Heart right ventricle (tissue), 16 donors: ENCODE measurements at regions not wholly inside any gene's neighbourhood (a gene's known extent, or its start where the extent isn't known, plus 50 kb on each side); places are given as distances from the start of the nearest gene placed in this dataset.

Experiments used
- ATAC-seq, 8 donors: fragments of 200-7000 bp; cut with Tn5 transposase; one replicate each; pipeline ENCODE4 v1.9.1; 2020; ENCODE audit warnings: mild to moderate bottlenecking in 8 of 8, moderate library complexity in 8 of 8, moderate number of reproducible peaks in 1 of 8
- DNase-seq, 2 donors: peaks; one replicate each; pipeline ENCODE4 v3.0.0-alpha.2; 2020
- H3K27ac ChIP-seq, 10 donors: fragments of 200-600 bp; sonication (generic) in 2 of 10; one replicate each; pipeline versions ENCODE4 v1.5.0 to v1.8.0; 2020 to 2022; ENCODE audit warnings: mild to moderate bottlenecking in 3 of 10
- H3K27me3 ChIP-seq, 7 donors: fragments of 200-600 bp; one replicate each; pipeline ENCODE4 v1.8.0; 2021 to 2022; ENCODE audit warnings: mild to moderate bottlenecking in 2 of 7
- H3K36me3 ChIP-seq, 9 donors: fragments of 200-600 bp; sonication (generic) in 1 of 9; one replicate each; pipeline versions ENCODE4 v1.5.0 to v1.8.0; 2020 to 2022; ENCODE audit warnings: mild to moderate bottlenecking in 2 of 9
- H3K4me1 ChIP-seq, 9 donors: fragments of 200-600 bp; sonication (generic) in 1 of 9; one replicate each; pipeline versions ENCODE4 v1.5.0 to v1.8.0; 2020 to 2022; ENCODE audit warnings: mild to moderate bottlenecking in 4 of 9
- H3K4me3 ChIP-seq, 10 donors: fragments of 200-600 bp; sonication (generic) in 2 of 10; one replicate each; pipeline versions ENCODE4 v1.5.0 to v1.8.0; 2020 to 2022; ENCODE audit warnings: mild to moderate bottlenecking in 7 of 10, moderate library complexity in 2 of 10
- H3K9me3 ChIP-seq, 11 donors: fragments of 200-600 bp in 10 of 11; sonication (generic) in 2 of 11; one replicate each; pipeline versions ENCODE4 v1.5.0 to v1.8.0; 2013 to 2022; ENCODE audit warnings: mild to moderate bottlenecking in 2 of 11, control low read depth in 1 of 11, moderate library complexity in 1 of 11
- CTCF ChIP-seq, 9 donors: fragments of 200-600 bp; sonication (generic) in 2 of 9; IDR thresholded peaks; one replicate each; pipeline versions ENCODE4 v1.5.0 to v1.8.0; 2021 to 2022; ENCODE audit warnings: antibody characterized with exemption in 9 of 9, mild to moderate bottlenecking in 5 of 9, moderate library complexity in 1 of 9
- WGBS, 2 donors: extraction: QIAGEN DNeasy Blood & Tissue Kit; methylation state at CpG; one replicate each; pipeline ENCODE4 v1.1.7; 2013; ENCODE audit warnings: inconsistent platforms in 1 of 2; 5-methylcytosine and 5-hydroxymethylcytosine counted together
- intact Hi-C, 10 donors: fragments of 100-400 bp; cut with DNase I; formaldehyde crosslinking; loops; one replicate each; pipeline versions ENCODE4 v1.11.1 to v1.14.2; 2022
- donor health status: Arrhythmogenic right ventricular cardiomyopathy.
- donor health status: ischemic (EF 13 %, LVEDD 7.1; RV severe dilation, severe dysfunction).
- donor health status: healthy with polysubstance abuse.
- donor health status: DM: no; HTN: yes; CAD: no.
- donor health status: DM: no; HTN: no; CAD: no.
- donor health status: ischemic (EF 25% LVEDD 6.9; RV normal size, moderate dysfunction).
- donor health status: ischemic (EF 25% LVEDD 5.7; RV mildly dilated, moderate dysfunction).
- donor health status: healthy.
- donor health status: DM: yes; HTN: yes; CAD: no.
- donor health status: Ischemic cardiomyopathy.
- donor health status: ischemic (EF 35%, LVEDD 5.7; RV mildly dilated, moderate dysfunction).
- donor health status: nonischemic (EF 11% LVEDD 7.7; RV severe dilation, severe dysfunction).
- donor health status: DM: yes; HTN: yes; CAD: no.
- donor health status: PGD.
- donor health status: ischemic (EF 29% LVEDD 5.4; RV normal size, mild dysfunction).
- donor health status: nonischemic (EF 23%, LVEDD 6.1; RV moderate dilation, normal function).

- intact Hi-C loops: no loop called here
- Histone ChIP-seq H3K4me1 (no peaks in the 10 kb centered on the region), H3K9me3 (no peaks in the 10 kb centered on the region), H3K4me3 (no peak overlapping the region), H3K27ac (no peak overlapping the region), H3K27me3 (no peaks in the 10 kb centered on the region), H3K36me3 (no peaks in the 10 kb centered on the region)
- no peak for ATAC-seq
- no peak for TF ChIP-seq CTCF (IDR thresholded peaks at IDR 0.05)
- WGBS, 2 donors: 64% methylated on average over 2 of the region's 2 CpGs
- no peak for DNase-seq
Observed at GRCh38 chr11:127804747-127805400, 782.5 kb downstream of the ETS1 start.

GRCh38 chr11:127803755-127804154 lies 783.6 kb downstream of the ETS1 start:
- no peak for TF ChIP-seq CTCF (IDR thresholded peaks at IDR 0.05)
- H3K4me3 ChIP-seq: no peak overlapping the region
- DNase-seq (no peak), ATAC-seq (no peak)
- no peaks in the 10 kb centered on the region for H3K36me3 ChIP-seq
- H3K9me3 ChIP-seq: peaks cover 0 to 2% (median 0%) of the 10 kb centered on the region in 11 donors
- H3K27me3 ChIP-seq: no peaks in the 10 kb centered on the region
- no peaks in the 10 kb centered on the region for H3K4me1 ChIP-seq
- no peak overlapping the region for H3K27ac ChIP-seq
- intact Hi-C loops: no loop called here

- Histone ChIP-seq H3K4me3 (no peak overlapping the region), H3K27me3 (no peaks in the 10 kb centered on the region), H3K27ac (no peak overlapping the region), H3K4me1 (no peaks in the 10 kb centered on the region), H3K9me3 (peaks cover 0 to 12% (median 0%) of the 10 kb centered on the region in 11 donors), H3K36me3 (no peaks in the 10 kb centered on the region)
- WGBS, 2 donors: 88 to 92% methylated on average over 6 of the region's 6 CpGs
- ATAC-seq: no peak
- intact Hi-C loops: no loop called here
- no peak for DNase-seq
- TF ChIP-seq CTCF (IDR thresholded peaks at IDR 0.05): no peak
Observed at GRCh38 chr11:127800989-127801688, 786.2 kb downstream of the ETS1 start.

GRCh38 chr11:127795326-127795725 lies 792.0 kb downstream of the ETS1 start:
- no peak overlapping the region for H3K27ac ChIP-seq
- no peak for ATAC-seq
- intact Hi-C loops: no loop called here
- H3K9me3 ChIP-seq: peaks cover 0 to 12% (median 0%) of the 10 kb centered on the region in 11 donors
- TF ChIP-seq CTCF (IDR thresholded peaks at IDR 0.05): no peak
- no peaks in the 10 kb centered on the region for H3K4me1 ChIP-seq
- DNase-seq: no peak
- H3K4me3 ChIP-seq: no peak overlapping the region
- no peaks in the 10 kb centered on the region for H3K36me3 ChIP-seq
- no peaks in the 10 kb centered on the region for H3K27me3 ChIP-seq
